Lung (tissue), 11 donors: ENCODE measurements at regions not wholly inside any gene's neighbourhood (a gene's known extent, or its start where the extent isn't known, plus 50 kb on each side); places are given as distances from the start of the nearest gene placed in this dataset.

ENCODE experiments used
- ATAC-seq: fragments of 200-7000 bp; cut with Tn5 transposase; one replicate; pipeline ENCODE4 v1.9.1; 2020; ENCODE audit warnings: moderate number of reproducible peaks; ENCODE audit not compliant: insufficient read depth, low FRiP score
- DNase-seq, 3 donors: peaks; one replicate each; pipeline ENCODE4 v3.0.0-alpha.2; 2013 to 2017
- H3K27ac ChIP-seq, 2 donors: one replicate each; pipeline ENCODE4 v1.5.1; 2013; ENCODE audit warnings: mild to moderate bottlenecking in 2 of 2, moderate library complexity in 2 of 2, control low read depth in 1 of 2, inconsistent platforms in 1 of 2, low read depth in 1 of 2, low read length in 1 of 2
- H3K27me3 ChIP-seq, 3 donors: one replicate each; pipeline ENCODE4 v1.5.1; 2013; ENCODE audit warnings: low read length in 2 of 3; ENCODE audit not compliant: control insufficient read depth in 3 of 3, insufficient read depth in 3 of 3
- H3K36me3 ChIP-seq, 4 donors: one replicate each; pipeline ENCODE4 v1.5.1; 2013; ENCODE audit warnings: low read length in 4 of 4, mild to moderate bottlenecking in 1 of 4, moderate library complexity in 1 of 4; ENCODE audit not compliant: control insufficient read depth in 4 of 4, insufficient read depth in 4 of 4
- H3K4me1 ChIP-seq, 5 donors: one replicate each; pipeline ENCODE4 v1.5.1; 2013; ENCODE audit warnings: low read length in 5 of 5, mild to moderate bottlenecking in 2 of 5, moderate library complexity in 1 of 5; ENCODE audit not compliant: control insufficient read depth in 5 of 5, insufficient read depth in 5 of 5
- H3K4me3 ChIP-seq: one replicate; pipeline ENCODE4 v1.5.1; 2013; ENCODE audit warnings: mild to moderate bottlenecking, control low read depth, moderate library complexity
- H3K9ac ChIP-seq, 2 donors: one replicate each; pipeline ENCODE4 v1.5.1; 2013; ENCODE audit warnings: low read length in 2 of 2, control low read depth in 1 of 2; ENCODE audit not compliant: insufficient read depth in 1 of 2
- H3K9me3 ChIP-seq, 4 donors: one replicate each; pipeline ENCODE4 v1.5.1; 2013; ENCODE audit warnings: low read length in 3 of 4, mild to moderate bottlenecking in 1 of 4, moderate library complexity in 1 of 4; ENCODE audit not compliant: control insufficient read depth in 4 of 4, insufficient read depth in 3 of 4
- CTCF ChIP-seq: IDR thresholded peaks from 2 replicates; pipeline ENCODE4 v1.5.1; 2012; ENCODE audit warnings: mild to moderate bottlenecking; ENCODE audit errors: control extremely low read depth, extremely low read depth
- WGBS, 2 donors: extraction: QIAGEN DNeasy Blood & Tissue Kit; methylation state at CpG; one replicate each; pipeline ENCODE4 v1.1.7; 2013; 5-methylcytosine and 5-hydroxymethylcytosine counted together
- donor health status: control.
- donor health status: control.
- donor health status: Bipolar disorder and iron deficiency.
- donor health status: healthy.
- donor health status: DM: yes; HTN: yes; CAD: no.

DNA sequence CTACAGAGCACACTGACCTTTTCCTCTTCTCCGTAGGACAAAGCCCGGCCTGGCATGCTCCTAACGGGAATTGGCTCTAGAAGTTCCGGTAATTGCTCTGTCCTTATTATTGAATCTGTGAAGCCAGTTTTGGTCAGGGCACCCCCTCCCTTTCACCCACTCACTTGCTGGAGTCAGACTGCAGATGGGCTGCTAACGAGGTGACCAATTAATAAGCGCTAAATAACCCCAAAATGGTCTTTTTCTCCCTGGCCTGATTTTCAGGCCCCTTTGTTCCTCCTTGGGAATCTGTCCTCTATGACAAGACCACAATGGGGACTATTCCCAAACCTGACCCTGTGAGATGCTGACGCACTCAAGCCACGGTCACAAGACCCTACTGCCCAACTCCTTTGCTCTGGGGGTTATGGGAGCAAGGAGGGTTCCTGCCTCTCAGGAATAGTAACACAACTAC lies 610.0 kb upstream of the CADM1 start:
- Histone ChIP-seq H3K4me1 (no peaks in the 10 kb centered on the region), H3K36me3 (no peaks in the 10 kb centered on the region), H3K27me3 (no peaks in the 10 kb centered on the region), H3K27ac (no peak overlapping the region), H3K4me3 (no peak overlapping the region), H3K9ac (no peak overlapping the region), H3K9me3 (peaks cover 0 to 9% (median 2%) of the 10 kb centered on the region in 4 donors)
- ATAC-seq (no peak), DNase-seq (no peak)
- WGBS, 2 donors = 91 to 93% methylated on average over 8 of the region's 8 CpGs
- TF ChIP-seq CTCF = no peak

DNA sequence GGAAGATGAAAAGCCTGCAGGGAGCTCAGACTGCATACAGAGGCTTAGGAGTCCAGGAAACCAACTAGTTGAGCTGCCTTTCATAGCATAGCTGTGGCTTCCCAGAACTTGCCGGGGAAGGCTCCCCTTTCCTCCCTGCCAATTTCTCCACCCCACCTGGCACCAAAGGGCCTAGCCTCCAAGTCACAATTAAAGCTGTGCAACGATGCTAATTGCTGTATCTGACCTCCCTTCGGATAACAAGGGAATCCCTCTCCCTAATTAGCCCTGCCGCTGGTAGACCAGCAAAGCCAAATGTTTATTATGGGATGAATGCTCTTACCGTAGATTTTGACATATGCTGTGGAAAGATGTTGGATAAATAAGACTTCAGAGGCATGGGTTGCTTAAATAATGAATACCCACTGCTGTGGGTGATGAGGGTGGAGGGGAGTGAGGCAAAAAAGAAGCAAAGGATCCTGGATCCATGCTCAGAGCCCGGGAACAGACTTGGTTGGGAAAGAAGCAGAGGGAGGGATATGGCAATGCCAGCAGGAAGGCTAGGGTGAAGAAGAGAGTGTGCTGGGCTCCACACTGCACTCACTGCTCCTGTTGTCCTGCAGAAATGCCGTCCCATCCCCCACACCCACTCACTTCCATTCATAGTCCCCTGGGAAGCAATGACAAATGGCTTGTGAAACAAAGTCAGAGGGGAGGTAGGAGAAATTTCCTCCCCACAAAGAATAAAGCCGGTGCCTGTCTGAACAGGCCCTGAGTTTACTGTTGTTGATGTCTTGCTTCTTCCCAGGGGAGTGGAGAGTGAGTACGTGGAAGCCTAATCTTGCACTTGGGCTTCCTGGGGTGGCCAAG lies 608.1 kb upstream of the CADM1 start:
- peaks cover 0 to 9% (median 2%) of the 10 kb centered on the region in 4 donors for H3K9me3 ChIP-seq
- TF ChIP-seq CTCF = no peak
- H3K4me1 ChIP-seq = no peaks in the 10 kb centered on the region
- WGBS, 2 donors = 65 to 66% methylated on average over 9 of the region's 9 CpGs
- no peak overlapping the region for H3K9ac ChIP-seq
- H3K27ac ChIP-seq = no peak overlapping the region
- H3K27me3 ChIP-seq = no peaks in the 10 kb centered on the region
- ATAC-seq (no peak), DNase-seq (no peak)
- H3K4me3 ChIP-seq = no peak overlapping the region
- no peaks in the 10 kb centered on the region for H3K36me3 ChIP-seq

DNA sequence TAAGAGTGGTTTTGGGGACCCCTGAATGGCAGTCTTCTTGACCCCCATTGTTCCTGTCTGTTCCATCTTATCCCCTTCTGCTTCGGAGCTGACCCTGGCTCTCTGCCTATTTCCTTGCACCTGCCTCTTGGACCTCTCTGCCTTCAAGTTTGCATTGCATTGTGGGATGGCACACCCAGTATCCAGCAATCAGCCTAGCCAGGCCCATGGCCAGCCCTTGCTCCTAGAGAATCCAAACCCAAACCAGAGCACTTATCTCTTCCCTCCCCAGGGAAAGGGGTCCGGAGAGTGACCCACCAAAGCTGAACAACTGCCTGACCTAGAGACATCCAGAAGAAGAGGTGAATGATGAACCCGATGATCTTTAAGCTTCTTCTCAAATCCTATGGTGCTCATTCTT lies 607.3 kb upstream of the CADM1 start:
- H3K9me3 ChIP-seq = peaks cover 0 to 9% (median 2%) of the 10 kb centered on the region in 4 donors
- H3K4me3 ChIP-seq = no peak overlapping the region
- no peaks in the 10 kb centered on the region for H3K36me3 ChIP-seq
- H3K4me1 ChIP-seq = no peaks in the 10 kb centered on the region
- no peak for DNase-seq
- H3K27me3 ChIP-seq = no peaks in the 10 kb centered on the region
- H3K27ac ChIP-seq = no peak overlapping the region
- no peak for ATAC-seq
- TF ChIP-seq CTCF = no peak
- no peak overlapping the region for H3K9ac ChIP-seq
- 92 to 93% methylated on average over 3 of the region's 3 CpGs for WGBS, 2 donors
